NCI-H187 treated with DMSO at 0.1 percent for 48 hours (cell line): ENCODE measurements at regions not wholly inside any gene's neighbourhood (a gene's known extent, or its start where the extent isn't known, plus 50 kb on each side); places are given as distances from the start of the nearest gene placed in this dataset.
"Not testable (repeated sequence)": the region's sequence is repeated elsewhere in the genome, so short reads cannot be mapped to it uniquely, and the experiment has no call there.

Experiments
- DNase-seq: peaks from one replicate; lab custom pipeline; 2025; lab: John Stamatoyannopoulos, UW

DNA sequence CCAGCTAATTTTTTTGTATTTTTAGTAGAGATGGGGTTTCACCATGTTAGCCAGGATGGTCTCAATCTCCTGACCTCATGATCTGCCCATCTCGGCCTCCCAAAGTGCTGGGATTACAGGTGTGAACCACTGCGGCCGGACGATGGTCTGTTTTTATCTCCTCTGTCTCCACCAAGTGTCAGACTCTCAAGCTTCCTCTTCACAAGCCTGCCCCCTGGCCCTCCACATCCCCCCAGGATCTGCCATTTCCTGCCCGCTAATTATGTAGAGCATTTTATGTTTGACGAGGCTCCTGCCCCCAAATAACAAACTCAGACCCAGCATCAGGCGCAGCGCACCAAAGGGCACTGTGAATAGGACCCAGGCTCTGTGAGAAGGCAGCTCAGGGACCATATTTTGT is 101.8 kb upstream of the PCBD1 start:
- not testable (repeated sequence) for DNase-seq

DNA sequence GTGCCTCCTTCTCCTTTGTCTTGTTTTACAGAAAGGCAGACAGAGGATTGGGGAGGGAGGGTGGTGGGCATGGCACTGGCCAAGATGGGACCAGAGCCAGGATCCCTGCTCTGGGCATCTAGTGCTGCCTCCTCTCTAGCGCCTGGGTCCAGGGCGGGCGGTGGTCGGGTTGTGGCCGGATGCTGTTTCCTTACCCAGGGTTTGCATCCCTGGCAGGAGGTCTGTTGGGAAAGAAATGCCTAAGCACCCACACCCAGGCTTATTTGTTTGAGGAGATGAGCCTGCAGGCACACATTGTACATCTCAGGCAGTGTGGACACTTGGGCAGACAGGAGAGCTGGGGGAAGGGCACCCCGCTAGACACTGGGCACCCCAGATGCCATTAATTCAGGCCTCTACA is 102.3 kb upstream of the PCBD1 start:
- no peak for DNase-seq

DNA sequence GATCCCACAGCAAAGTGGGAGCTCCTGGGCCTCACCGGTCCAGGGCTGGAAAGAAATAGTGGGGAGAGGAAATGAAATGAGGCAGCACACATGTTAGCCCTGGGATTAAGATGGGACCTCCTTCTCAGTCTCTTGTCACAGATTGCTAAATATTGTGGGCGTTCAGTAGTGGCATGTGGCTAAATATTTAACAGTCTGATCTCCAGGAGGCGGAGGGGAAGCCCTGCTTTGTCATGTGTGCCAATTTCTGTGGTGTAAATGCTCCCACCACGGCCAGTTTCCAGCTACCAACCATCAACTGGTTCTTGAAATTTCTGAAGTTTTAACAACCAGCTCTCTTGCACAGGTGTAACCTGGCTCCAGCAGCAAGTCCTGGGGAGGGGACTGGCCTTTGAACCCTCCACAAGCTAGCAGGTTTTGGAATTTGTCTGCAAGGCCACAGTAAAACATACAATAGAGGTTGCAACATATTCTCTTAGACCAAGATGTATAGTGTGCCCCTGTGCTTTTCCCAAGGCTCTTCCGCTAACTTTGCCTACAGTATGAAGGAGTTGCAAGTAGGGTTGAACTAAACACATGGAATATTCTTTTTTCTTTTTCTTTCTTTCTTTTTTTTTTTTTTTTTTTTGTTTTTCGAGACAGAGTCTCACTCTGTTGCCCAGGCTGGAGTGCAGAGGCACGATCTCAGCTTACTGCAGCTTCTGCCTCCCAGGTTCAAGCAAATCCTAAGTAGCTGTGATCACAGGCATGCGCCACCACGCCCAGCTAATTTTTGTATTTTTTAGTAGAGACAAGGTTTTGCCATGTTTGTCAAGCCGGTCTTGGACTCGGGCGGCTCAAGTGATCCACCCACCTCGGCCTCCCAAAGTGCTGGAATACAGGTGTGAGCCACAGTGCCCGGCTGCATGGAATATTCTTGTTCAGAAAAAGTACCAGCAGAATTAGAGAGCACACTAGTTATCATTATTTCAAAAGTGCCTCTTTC is 103.1 kb upstream of the PCBD1 start:
- no peak for DNase-seq

DNA sequence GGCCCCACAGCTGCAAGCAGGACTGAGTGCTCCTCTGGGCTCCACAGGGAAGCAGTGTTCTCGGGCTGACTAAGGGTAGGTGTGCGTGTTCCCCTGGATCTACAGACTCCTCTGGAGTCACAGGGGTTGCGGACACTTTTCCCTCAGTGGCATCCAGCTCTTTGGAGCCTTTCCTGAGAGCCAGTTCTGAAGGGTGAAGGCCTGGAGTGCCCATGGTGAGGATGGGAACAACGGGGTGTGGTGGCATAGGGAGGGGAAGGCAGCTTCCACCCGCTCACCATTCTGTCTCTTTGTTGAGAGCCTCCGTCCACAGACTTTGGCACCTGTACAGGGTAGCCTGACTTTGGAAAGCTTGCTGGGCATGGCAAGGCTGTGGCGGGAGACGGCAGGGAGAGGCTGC is 104.1 kb upstream of the PCBD1 start:
- DNase-seq: no peak

DNA sequence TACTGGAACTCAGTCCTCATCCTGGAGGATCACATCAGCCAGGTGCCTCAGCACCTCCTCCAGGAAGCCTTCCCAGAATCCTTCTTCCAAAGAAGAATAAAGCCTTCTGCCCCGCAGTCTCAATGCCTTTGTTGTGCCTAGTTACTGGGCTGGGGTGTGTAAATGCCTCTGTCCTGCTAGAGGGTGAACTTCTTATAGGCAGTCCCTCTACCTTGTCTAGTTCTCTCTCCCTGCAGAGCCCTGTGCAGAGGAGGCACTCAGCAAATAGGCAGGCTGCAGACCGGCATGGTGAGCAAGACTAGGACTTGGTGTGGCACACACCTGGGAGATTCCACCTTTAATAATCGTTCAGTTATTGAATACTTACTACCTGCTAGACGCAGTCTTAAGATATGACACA is 104.7 kb upstream of the PCBD1 start:
- DNase-seq: no peak

DNA sequence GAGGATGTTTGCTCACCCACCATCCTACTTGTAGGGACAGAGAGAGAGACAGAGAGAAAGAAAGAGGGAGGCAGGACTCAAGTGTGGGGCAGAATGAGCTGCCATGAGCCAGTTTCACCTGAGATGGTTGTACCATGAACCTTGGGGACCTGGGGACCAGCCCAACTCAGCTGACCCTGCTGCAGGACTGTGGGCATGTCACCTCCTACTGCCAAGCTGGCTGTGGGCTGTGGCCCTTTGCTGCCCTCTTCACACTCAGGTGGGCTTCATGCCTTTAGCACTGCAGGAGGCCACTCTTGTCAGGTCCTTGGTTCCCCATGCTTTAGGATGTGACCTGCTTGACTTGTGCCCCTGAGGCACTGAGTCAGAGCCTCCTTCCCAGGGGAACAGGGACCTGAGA is 108.2 kb upstream of the PCBD1 start:
- no peak for DNase-seq

DNA sequence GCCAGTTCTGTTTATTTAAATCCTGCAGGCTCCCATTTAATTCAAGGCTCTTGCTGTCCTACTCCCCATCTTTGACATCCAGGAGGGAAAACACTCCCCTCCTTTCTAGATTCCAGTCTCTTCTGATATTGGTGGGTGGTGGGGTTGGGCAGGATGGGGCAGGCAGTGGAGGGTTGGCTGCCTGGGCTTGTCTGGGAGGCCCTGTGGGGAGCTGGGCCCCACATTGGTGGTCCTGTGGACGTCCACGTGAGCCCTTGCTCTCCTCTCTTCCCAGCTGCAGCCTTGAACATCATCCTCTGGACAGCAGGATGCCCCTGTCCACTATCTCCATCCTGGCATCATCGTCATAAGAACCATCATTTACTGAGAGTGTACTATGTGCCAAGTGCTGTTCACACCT is 108.9 kb upstream of the PCBD1 start:
- no peak for DNase-seq

DNA sequence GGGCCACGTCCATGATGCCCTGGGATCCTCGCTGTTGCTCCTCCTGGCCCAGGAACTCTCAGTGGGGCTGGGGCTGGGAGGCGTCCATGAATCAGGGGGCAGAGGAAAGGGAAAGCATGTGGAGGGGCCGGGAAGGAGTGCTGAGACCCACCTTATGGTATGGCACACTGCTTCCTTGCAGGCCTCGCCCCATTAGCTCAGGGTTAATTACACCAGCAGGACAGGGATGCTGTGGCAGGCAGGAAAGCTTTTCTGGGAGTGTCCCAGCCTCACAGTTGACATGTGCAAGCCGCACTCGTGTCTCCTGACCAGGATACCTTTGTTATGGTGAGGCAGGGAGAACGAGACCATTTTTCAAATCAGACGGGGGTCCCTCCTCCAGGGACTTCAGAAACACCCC is 109.7 kb upstream of the PCBD1 start:
- DNase-seq: no peak

DNA sequence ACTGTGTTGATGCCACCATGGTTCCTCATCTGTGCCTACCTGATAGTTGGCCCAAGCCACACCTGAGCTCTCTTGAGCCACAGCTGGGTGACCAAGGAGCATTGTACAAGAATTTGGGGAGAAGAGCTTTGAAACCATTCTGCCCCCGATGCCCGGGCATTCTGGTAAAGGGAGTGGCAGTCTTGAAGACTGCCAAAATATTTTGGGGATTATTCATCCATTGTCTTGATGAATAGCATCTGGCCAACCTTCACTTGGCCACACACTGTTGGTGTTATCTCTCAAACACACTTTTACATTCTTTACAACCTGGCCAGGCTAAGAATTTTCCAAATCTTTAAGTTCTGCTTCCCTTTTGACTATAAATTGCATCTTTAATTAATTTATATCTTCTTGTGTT is 113.1 kb upstream of the PCBD1 start:
- DNase-seq: no peak

DNA sequence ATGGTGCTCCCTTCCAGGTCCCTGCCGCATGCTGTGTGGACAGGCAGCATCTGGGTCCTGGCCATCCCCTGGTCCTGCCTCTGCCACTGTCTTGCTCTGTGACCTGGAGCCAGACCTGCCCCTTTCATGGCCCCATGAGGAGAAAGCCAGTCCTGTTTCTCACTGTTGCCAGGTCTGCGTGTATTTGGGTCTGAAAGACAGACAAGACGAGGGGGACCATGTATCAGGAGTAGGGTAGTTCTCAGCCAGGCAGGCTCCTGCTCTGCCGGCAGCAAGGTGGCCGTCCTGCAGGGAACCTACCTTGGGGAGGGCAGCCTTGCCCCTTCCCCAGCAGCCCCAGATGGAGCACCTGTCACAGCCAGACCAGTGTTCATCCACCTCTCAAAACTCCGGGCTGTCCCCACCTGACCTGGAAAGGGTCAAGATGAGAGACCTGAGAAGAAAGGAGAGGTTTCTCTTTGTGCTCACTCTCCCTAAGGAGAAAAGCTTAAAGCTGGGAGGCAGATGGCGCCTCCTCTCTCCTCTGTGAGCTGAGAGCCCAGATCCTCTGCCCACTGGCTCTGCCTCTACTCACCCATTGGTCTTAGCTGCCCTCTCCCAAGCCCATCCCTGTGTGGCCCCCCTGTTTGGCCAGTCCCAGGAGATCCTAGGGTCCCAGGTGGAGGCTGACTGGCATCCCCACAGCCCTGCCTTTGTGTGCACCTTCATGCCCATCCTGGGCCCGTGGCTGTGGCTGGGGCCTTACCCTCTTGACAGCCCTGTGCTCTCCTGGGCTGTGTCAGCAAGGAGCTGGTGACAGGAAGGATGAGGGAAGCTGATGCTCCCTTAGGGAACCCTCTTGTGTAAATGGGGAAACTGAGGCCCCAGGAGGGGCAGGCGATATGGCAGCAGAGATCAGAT is 116.1 kb upstream of the PCBD1 start:
- no peak for DNase-seq

DNA sequence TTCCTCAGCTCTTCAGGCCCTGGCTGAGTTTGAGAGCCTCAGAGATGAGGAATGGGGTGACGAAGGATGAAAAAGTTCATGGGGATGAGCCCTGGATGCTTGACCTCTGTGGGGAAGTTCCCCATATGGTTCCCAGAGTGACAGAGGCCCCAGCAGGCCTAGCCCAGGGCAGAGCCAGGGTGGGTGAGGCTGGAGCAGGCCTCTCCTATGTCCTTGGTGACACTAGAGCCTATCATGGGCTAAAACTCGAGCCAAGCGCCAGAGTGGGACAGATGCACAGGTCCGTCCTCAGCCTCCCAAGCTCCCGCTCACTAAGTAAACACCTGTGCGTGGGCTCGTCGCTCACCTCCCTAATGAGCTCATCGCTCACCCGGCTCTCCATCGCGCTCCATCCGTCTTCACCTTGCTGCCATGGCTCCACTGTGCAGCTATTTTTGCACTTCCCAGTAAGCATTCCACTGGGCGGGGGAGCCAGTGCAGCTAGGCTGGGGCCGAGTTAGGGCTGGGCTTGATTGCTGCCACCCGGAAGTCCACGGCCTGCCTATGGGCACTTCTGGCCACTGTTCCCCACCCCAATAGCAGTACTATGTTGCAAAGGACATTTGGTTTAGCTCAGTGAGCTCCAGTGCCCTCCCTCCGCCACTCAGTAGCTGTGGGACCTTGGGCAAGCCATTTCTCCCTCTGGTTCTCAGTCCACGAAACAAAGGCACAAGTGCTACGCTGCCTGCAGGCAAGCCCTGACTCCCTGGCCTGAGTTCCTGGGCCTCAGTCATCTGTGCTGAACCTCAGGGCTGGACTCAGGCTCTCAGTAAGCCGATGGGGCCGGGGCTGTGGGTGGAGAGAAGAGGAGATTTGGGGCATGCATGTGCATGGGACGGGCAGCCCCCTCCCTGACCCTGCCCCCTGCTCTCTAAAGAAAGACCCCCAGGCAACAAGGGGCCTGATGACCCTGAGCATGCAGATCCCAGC is 117.3 kb upstream of the PCBD1 start:
- DNase-seq: no peak

DNA sequence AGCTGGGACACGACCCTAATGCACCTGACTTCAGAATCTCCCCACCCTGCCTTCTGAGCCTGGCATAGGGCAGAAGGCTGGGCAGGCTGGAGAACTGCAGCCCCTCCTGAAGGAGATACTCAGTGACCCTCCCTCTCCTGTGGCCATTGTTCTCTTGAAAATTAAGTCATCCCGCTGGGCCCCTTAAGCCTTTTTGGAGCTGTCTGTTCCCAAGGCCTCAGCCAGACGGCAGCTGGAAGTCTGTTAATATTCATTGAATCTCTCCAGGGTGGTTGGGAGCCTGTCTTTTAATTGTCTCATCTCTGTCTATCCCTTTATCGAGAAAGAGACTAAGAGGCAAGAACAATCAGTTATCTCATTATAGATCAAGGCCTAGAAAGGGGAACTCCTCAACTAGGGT is 118.1 kb upstream of the PCBD1 start:
- DNase-seq: no peak

DNA sequence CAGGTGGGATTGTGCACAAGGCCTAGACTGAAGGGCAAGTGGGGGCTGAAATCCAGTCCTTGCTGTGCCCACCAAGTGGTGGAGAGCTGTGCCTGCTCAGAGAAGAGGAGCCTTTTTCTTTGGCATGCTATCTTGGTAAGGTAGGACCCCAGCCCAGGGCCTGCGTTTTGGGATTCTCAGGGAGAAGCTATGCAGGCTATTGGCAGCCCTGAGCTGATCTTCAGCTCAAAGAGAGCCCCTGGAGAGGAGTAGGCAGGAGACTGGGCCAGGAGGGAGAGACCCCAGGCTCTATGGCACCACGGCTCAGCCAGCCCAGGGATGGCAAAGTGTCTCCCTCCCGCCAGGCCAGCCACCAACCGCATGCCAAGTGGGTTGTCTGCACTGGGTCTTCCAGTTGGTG is 119.2 kb upstream of the PCBD1 start:
- DNase-seq: no peak

DNA sequence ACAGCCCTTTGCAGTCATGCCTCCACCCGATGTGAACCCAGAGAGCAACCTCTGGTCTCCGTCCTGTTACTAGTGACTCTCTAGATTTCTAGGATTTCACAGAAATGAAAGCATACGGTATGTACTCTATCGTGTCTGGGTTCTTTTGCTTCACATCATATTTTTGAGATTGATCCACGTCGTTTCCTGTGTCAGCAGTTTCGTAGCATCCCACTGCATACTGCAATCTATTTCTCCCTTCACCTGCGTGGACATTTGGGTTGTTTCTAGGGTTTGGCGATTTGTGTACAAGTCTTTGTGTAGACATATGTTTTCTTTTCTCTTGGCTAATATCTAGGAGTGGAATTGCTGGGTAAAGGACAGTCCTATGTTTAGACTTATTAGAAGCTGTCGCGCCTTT is 119.8 kb upstream of the PCBD1 start:
- no peak for DNase-seq

DNA sequence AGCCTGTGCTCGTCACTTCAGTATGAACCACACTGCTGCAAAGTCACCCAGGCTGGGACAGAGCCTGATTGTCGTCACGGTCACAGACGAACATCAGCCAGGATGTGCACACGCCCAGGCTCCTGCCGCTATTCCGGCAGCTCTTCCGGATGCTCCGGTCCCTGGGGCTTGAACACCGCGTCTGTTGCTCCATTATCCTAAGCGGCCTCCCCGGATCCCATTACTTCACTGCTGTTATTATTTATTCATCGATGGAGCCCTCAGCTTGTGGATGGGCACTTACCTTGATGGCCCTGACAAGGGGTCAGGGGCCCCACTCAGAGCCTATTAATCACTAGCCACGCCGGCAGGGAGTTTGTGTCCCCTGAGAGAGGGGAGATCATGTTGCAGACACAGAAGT is 120.8 kb upstream of the PCBD1 start:
- DNase-seq: no peak

DNA sequence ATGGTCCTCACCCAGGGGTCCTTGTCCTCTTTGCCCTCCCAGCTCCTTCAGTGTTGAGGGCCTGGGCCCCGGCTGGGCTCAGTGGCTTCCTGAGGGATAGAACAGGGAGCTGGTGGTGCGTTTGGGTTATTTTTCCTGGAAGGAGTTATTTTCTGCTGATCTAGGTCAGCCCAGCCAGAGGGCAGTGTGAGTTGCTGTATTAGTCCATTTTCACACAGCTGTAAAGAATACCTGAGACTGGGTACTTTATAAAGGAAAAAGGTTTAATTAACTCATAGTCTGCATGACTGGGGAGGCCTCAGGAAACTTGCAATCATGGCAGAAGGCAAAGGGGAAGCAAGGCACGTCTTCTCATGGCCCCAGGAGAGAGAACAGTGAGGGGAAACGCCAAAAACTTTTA is 122.4 kb upstream of the PCBD1 start:
- DNase-seq: no peak

DNA sequence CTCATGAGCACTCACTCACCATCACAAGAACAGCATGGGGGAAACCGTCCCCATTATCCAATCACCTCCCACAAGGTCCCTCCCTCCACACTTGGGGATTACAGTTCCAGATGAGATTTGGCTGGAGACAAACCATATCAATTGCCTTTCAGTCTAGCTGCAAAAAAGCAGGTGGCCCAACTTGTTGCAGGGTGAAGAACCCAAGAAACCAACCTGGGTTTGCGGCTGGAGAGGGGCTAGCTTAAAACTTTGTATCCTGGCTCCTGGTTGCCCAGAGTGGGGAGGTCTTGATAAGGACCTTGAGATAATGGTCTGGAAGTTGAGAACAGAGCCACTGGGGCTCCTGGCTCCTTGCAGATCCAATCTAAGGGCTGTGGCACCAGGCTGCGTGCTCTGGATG is 122.8 kb upstream of the PCBD1 start:
- DNase-seq: no peak

DNA sequence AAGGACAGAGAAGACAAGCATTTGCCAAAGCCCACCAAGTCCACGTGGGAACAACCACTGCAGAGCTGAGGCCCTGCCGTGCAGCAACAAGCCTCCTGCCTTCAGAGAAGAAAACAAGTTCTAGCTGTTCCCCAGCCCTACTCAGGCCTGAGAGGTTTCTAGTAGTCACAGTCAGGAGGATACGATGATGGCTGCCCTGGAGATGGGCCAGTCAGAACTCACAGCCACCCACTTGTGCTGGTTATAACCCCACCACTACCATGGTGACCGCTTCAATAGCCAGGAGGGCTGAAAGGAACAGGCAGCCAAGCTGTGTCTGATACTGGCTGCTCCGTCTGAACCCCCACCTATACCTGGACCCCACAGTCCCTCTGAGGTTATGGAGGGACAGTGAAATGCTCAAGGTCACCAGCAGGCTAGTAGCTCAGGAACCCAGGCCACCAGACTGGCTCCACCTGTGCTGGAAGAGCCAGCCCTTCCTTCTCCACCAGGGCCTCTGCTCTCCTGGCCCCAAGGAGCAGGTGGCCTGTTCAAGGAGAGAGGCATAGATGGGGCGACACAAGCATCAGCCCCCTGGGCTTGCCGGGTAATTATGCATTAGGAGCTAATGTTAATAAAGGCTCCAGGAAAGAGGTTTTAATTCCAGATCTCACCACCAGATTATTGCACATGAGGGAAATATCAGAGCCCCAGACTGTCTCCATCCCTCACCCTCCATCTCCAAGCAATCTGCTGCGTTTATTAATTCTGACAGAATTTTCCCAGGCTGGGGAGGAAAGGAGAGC is 125.8 kb upstream of the PCBD1 start:
- DNase-seq: no peak

DNA sequence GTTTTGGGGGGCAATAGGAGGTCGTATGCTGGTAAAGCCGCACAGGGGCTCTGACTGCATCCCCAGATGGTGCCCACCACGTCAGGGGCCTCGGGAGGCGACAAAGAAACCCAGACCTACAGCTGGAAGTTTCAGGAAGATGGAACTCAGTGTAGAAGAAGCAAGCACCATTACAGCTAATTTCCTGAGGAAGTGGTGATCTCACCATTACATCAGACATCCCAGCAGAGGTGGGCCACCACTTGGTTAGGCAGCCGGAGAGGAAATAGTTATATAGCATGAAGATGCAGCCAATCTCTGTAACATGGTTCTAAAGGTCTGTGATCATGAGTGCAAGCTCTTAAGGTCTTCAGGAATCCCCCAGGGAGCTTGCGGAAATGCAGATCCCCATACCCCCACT is 127.3 kb upstream of the PCBD1 start:
- DNase-seq: no peak

DNA sequence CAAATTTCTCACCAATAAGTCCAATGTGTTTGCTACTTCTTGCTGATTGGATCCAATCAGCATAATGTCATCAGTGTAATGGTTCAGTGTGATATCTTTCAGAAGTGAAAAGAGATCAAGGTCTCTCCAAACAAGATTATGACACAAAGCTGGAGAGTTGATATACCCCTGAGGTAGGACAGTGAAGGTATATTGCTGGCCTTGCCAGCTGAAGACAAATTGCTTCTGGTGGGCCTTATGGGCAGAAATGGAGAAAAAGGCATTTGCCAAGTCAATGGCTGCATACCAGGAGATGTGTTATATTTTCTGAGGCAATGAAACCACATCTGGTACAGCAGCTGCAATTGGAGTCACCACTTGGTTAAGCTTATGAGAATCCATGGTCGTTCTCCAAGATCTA is 131.7 kb upstream of the PCBD1 start:
- DNase-seq: not testable (repeated sequence)

DNA sequence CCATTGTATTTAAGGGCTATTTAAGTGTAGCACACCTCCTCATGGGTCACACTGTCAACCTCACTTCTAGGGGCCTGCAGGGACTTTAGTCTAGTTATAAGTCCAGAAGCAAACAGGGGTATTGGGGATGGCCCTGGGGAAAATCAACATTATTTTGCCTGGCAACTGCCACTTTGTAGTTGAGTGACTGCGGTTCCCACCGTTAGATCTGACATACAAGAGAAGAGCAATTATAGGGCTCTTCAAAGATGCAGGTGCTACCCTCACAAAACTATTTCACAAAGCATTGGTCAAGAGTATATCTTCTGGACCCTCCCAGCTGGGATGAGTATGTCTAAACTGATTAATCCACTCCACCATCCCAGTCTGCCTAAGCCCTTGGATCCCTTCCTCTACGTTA is 133.0 kb upstream of the PCBD1 start:
- DNase-seq: no peak
